ENCODE measurements at regions not wholly inside any gene's neighbourhood (a gene's known extent, or its start where the extent isn't known, plus 50 kb on each side); places are given as distances from the start of the nearest gene placed in this dataset.
"Not testable (repeated sequence)": the region's sequence is repeated elsewhere in the genome, so short reads cannot be mapped to it uniquely, and the experiment has no call there.

DNA sequence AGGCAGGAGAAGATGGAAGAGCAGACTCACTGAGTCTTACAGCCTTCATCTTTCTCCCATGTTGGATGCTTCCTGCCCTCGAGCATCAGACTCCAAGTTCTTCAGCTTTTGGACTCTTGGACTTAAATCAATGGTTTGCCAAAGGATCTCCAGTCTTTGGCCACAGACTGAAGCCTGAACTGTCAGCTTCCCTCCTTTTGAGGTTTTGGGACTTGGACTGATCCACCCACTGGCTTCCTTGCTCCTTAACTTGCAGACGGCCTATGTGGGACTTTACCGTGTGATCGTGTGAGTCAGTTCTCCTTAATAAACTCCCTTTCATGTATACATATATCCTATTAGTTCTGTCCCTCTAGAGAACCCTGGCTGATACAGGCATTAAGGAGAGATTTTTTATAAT, 62.4 kb upstream of the TNIK start:
- no peak overlapping the region for H3K9ac ChIP-seq (ENCODE audit: low read depth, low read length, poor library complexity, severe bottlenecking)
- H3K4me1 ChIP-seq (ENCODE audit: insufficient read depth, low read length, poor library complexity, severe bottlenecking): no peaks in the 10 kb centered on the region
- H3K9me3 ChIP-seq (ENCODE audit: insufficient read depth, low read depth, low read length): no peaks in the 10 kb centered on the region
- no peak overlapping the region for H3K4me2 ChIP-seq (ENCODE audit: low read depth, low read length, poor library complexity, severe bottlenecking)
- H3K36me3 ChIP-seq (ENCODE audit: insufficient read depth, low read length): no peaks in the 10 kb centered on the region
- no peaks in the 10 kb centered on the region for H3F3A ChIP-seq (ENCODE audit: low read depth)
- no peaks in the 10 kb centered on the region for H3K79me2 ChIP-seq (ENCODE audit: insufficient read depth, low read length)
- no peaks in the 10 kb centered on the region for H4K20me1 ChIP-seq (ENCODE audit: insufficient read depth, low read length, poor library complexity, severe bottlenecking)
- no peak overlapping the region for H2AFZ ChIP-seq (ENCODE audit: low read length)
- H3K27me3 ChIP-seq (ENCODE audit: insufficient read depth, low read length, poor library complexity, severe bottlenecking): no peaks in the 10 kb centered on the region
- no peak overlapping the region for H3K4me3 ChIP-seq (ENCODE audit: low read length, poor library complexity, severe bottlenecking)
- TF ChIP-seq EZH2phosphoT487 (IDR thresholded peaks at IDR 0.05; ENCODE audit: borderline replicate concordance): no peak
- TF ChIP-seq, protein P1, sequence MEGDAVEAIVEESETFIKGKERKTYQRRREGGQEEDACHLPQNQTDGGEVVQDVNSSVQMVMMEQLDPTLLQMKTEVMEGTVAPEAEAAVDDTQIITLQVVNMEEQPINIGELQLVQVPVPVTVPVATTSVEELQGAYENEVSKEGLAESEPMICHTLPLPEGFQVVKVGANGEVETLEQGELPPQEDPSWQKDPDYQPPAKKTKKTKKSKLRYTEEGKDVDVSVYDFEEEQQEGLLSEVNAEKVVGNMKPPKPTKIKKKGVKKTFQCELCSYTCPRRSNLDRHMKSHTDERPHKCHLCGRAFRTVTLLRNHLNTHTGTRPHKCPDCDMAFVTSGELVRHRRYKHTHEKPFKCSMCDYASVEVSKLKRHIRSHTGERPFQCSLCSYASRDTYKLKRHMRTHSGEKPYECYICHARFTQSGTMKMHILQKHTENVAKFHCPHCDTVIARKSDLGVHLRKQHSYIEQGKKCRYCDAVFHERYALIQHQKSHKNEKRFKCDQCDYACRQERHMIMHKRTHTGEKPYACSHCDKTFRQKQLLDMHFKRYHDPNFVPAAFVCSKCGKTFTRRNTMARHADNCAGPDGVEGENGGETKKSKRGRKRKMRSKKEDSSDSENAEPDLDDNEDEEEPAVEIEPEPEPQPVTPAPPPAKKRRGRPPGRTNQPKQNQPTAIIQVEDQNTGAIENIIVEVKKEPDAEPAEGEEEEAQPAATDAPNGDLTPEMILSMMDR (conservative IDR thresholded peaks at IDR 0.05; ENCODE audit: low read length): no peak
- H3K9me2 ChIP-seq (replicated peaks; ENCODE audit: low read depth, low read length): no peaks in the 10 kb centered on the region

DNA sequence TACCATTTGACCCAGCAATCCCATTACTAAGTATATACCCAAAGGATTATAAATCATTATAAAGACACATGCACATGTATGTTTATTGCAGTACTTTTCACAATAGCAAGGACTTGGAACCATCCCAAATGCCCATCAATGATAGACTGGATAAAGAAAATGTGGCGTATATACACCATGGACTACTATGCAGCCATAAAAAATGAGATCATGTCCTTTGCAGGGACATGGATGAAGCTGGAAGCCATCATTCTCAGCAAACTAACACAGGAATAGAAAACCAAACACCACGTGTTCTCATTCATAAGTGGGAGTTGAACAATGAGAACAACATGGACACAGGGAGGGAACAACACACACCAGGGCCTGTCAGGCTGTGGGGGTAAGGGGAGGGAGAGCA, 59.2 kb upstream of the TNIK start:
- H3K4me2 ChIP-seq (ENCODE audit: low read depth, low read length, poor library complexity, severe bottlenecking); H3K4me3 ChIP-seq (ENCODE audit: low read length, poor library complexity, severe bottlenecking); H3K79me2 ChIP-seq (ENCODE audit: insufficient read depth, low read length); H3K4me1 ChIP-seq (ENCODE audit: insufficient read depth, low read length, poor library complexity, severe bottlenecking); H3K9me3 ChIP-seq (ENCODE audit: insufficient read depth, low read depth, low read length); H3K36me3 ChIP-seq (ENCODE audit: insufficient read depth, low read length); H4K20me1 ChIP-seq (ENCODE audit: insufficient read depth, low read length, poor library complexity, severe bottlenecking); H3K9ac ChIP-seq (ENCODE audit: low read depth, low read length, poor library complexity, severe bottlenecking); H3K27me3 ChIP-seq (ENCODE audit: insufficient read depth, low read length, poor library complexity, severe bottlenecking); H3F3A ChIP-seq (ENCODE audit: low read depth); H3K9me2 ChIP-seq (replicated peaks; ENCODE audit: low read depth, low read length); H2AFZ ChIP-seq (ENCODE audit: low read length): not testable (repeated sequence)

DNA sequence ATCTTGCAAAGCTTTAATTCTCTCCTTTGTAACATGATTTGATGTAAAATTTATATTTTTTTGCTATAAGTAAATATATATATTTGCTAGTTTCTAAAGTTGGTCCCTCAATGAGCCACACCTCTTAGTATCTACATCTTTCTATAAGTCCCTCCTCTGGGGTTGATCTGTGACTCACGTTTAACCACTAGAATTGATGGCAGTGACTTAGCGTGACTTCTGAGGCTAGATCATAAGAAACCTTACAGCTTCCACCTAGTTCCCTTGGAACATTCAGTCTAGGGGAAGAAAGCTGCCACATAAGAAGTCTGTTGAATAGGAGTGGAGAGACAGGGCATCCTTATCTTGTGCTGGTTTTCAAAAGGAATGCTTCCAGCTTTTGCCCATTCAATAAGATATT, 56.6 kb upstream of the TNIK start:
- no peaks in the 10 kb centered on the region for H4K20me1 ChIP-seq (ENCODE audit: insufficient read depth, low read length, poor library complexity, severe bottlenecking)
- no peaks in the 10 kb centered on the region for H3K79me2 ChIP-seq (ENCODE audit: insufficient read depth, low read length)
- H3K27me3 ChIP-seq (ENCODE audit: insufficient read depth, low read length, poor library complexity, severe bottlenecking): no peaks in the 10 kb centered on the region
- H3K9ac ChIP-seq (ENCODE audit: low read depth, low read length, poor library complexity, severe bottlenecking): no peak overlapping the region
- no peaks in the 10 kb centered on the region for H3K36me3 ChIP-seq (ENCODE audit: insufficient read depth, low read length)
- TF ChIP-seq, protein P1 (conservative IDR thresholded peaks at IDR 0.05; ENCODE audit: low read length): no peak
- TF ChIP-seq EZH2phosphoT487 (IDR thresholded peaks at IDR 0.05; ENCODE audit: borderline replicate concordance): no peak
- no peaks in the 10 kb centered on the region for H3K4me1 ChIP-seq (ENCODE audit: insufficient read depth, low read length, poor library complexity, severe bottlenecking)
- H3K9me2 ChIP-seq (replicated peaks; ENCODE audit: low read depth, low read length): no peaks in the 10 kb centered on the region
- no peak overlapping the region for H3K4me3 ChIP-seq (ENCODE audit: low read length, poor library complexity, severe bottlenecking)
- H3F3A ChIP-seq (ENCODE audit: low read depth): no peaks in the 10 kb centered on the region
- no peak overlapping the region for H2AFZ ChIP-seq (ENCODE audit: low read length)
- H3K4me2 ChIP-seq (ENCODE audit: low read depth, low read length, poor library complexity, severe bottlenecking): no peak overlapping the region
- H3K9me3 ChIP-seq (ENCODE audit: insufficient read depth, low read depth, low read length): no peaks in the 10 kb centered on the region

DNA sequence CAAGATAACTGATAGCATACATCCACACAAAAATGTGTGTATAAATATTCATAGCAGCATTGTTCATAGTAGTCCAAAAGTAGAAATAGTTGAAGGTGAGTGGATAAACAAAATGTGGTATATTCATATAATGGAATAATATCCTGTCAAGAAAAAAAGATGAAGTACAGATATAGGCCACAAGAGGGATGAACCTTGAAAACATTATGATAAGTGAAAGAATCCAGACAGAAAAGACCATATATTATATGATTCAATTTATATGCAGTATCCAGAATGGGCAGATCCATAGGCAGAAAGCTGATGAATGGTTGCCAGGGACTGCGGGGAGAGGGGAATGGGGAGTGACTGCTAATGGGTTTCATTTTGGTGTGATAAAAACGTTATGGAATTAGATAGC, 54.3 kb upstream of the TNIK start:
- Histone ChIP-seq H3K27me3 (ENCODE audit: insufficient read depth, low read length, poor library complexity, severe bottlenecking) (no peaks in the 10 kb centered on the region), H4K20me1 (ENCODE audit: insufficient read depth, low read length, poor library complexity, severe bottlenecking) (no peaks in the 10 kb centered on the region), H3K9ac (ENCODE audit: low read depth, low read length, poor library complexity, severe bottlenecking) (no peak overlapping the region), H3K36me3 (ENCODE audit: insufficient read depth, low read length) (no peaks in the 10 kb centered on the region), H3K4me1 (ENCODE audit: insufficient read depth, low read length, poor library complexity, severe bottlenecking) (no peaks in the 10 kb centered on the region), H3F3A (ENCODE audit: low read depth) (no peaks in the 10 kb centered on the region), H3K9me3 (ENCODE audit: insufficient read depth, low read depth, low read length) (no peaks in the 10 kb centered on the region), H3K79me2 (ENCODE audit: insufficient read depth, low read length) (no peaks in the 10 kb centered on the region), H3K9me2 (replicated peaks; ENCODE audit: low read depth, low read length) (no peaks in the 10 kb centered on the region), H2AFZ (ENCODE audit: low read length) (no peak overlapping the region), H3K4me2 (ENCODE audit: low read depth, low read length, poor library complexity, severe bottlenecking) (no peak overlapping the region), H3K4me3 (ENCODE audit: low read length, poor library complexity, severe bottlenecking) (no peak overlapping the region)
- no peak for TF ChIP-seq EZH2phosphoT487 (IDR thresholded peaks at IDR 0.05; ENCODE audit: borderline replicate concordance)
- TF ChIP-seq, protein P1 (conservative IDR thresholded peaks at IDR 0.05; ENCODE audit: low read length): peak; percentile 50

All from Loucy (cell line).